ENCODE measurements at regions not wholly inside any gene's neighbourhood (a gene's known extent, or its start where the extent isn't known, plus 50 kb on each side); places are given as distances from the start of the nearest gene placed in this dataset.

DNA sequence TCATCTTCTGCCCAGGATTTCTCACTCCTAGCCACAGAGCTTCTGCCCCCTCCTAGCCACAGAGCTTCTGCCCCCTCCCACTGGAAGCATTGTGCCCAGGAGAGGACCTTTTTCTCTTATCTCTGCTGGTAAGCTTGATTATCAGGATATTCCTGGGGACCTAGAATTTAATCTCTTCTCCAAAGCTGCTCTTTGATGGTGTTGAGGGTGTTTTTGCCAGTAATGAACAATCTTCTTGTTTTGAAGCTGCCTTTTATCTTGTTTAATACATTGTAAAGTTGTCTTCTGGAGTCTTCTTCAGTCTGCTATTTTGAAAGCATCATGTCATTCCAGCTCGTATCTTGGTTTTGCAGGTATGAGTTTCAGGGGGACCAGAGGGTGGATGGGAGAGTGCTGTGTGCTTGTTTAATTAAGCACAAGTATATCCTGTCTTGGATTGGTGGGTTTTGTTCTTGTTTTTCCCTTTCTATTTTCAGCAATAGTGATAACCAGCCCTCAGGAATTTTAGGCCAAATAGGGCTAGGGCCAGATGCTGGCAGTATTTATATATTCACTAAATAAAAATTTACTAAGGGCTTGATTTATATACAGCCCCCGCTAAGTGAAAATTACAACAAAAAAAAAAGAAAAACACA lies 214.0 kb upstream of the DMRT1 start:
- no peak for TF ChIP-seq POLR2A (IDR thresholded peaks at IDR 0.05)
- TF ChIP-seq, protein P1, sequence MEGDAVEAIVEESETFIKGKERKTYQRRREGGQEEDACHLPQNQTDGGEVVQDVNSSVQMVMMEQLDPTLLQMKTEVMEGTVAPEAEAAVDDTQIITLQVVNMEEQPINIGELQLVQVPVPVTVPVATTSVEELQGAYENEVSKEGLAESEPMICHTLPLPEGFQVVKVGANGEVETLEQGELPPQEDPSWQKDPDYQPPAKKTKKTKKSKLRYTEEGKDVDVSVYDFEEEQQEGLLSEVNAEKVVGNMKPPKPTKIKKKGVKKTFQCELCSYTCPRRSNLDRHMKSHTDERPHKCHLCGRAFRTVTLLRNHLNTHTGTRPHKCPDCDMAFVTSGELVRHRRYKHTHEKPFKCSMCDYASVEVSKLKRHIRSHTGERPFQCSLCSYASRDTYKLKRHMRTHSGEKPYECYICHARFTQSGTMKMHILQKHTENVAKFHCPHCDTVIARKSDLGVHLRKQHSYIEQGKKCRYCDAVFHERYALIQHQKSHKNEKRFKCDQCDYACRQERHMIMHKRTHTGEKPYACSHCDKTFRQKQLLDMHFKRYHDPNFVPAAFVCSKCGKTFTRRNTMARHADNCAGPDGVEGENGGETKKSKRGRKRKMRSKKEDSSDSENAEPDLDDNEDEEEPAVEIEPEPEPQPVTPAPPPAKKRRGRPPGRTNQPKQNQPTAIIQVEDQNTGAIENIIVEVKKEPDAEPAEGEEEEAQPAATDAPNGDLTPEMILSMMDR (IDR thresholded peaks at IDR 0.05), result no peak

All from body of pancreas (tissue), 4 donors.